GM19438 (cell line): ENCODE measurements at regions not wholly inside any gene's neighbourhood (a gene's known extent, or its start where the extent isn't known, plus 50 kb on each side); places are given as distances from the start of the nearest gene placed in this dataset.

Source experiments
- ATAC-seq: cut with Tn5 transposase; IDR thresholded peaks from one replicate; pipeline ENCODE4 v1.9.1; 2021; ENCODE audit warnings: low read depth; ENCODE audit not compliant: unreplicated experiment

- ATAC-seq: peak; percentile 67
Measured at GRCh38 chr4:137647375-137647774, 115.1 kb upstream of the PCDH18 start.

- ATAC-seq: no peak
Measured at GRCh38 chr4:137644201-137644600, 111.9 kb upstream of the PCDH18 start.

GRCh38 chr4:137641544-137641943, 109.2 kb upstream of the PCDH18 start:
- no peak for ATAC-seq

DNA sequence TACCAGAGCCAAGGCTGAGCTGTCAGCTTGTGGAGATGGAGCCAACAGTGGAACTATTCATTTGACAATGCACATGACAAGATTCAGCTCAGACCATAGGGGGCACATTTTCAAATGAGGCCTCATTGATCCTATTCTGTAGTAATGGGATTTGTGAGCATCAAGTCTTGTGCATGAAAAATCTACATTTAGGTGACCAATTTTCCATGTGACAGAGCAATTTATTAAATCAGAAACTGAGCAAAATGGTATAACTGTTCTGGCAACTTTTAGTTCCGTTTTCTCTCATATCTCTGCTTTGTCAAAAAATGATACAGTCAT, 108.5 kb upstream of the PCDH18 start:
- ATAC-seq: no peak

GRCh38 chr4:137640156-137640837, 108.0 kb upstream of the PCDH18 start:
- ATAC-seq: no peak

- no peak for ATAC-seq
Measured at GRCh38 chr4:137638934-137639333, 106.6 kb upstream of the PCDH18 start.

DNA sequence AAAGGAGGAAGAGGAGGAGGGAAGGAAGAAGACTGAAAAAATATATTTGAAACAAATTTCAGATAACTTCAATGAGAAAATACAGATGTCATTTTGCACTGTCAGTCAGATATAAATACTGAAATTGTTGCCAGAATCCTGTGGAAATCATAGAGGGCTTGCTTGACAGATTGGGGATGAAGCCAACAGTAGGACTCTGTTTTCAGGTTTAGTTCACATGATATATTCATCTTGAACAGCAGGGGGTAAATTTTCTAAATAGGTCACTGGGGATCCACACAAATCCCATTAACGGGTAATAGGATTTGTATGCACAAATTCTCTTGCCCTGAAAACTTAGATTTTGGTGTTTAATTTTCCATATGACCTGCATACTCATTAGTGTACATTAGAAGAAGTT, 103.3 kb upstream of the PCDH18 start:
- no peak for ATAC-seq

DNA sequence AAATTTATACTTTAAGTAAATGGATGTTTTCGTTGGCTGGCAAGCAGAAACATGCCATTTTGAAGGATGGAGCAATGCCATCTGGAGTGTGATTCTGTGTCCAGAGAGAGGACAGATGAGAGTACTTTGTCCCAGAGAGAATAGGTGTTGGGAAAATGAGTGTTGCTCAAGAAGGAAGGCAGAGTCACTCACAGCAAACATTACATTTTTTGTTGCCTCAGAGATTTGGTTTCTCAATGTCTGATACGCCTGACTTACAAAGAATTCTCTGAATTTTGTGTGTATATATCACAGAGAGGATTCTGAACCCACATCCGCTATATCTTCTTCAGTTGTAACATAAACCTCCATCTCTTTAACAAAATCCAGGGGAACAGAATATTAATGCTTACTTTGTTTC, 102.8 kb upstream of the PCDH18 start:
- no peak for ATAC-seq

DNA sequence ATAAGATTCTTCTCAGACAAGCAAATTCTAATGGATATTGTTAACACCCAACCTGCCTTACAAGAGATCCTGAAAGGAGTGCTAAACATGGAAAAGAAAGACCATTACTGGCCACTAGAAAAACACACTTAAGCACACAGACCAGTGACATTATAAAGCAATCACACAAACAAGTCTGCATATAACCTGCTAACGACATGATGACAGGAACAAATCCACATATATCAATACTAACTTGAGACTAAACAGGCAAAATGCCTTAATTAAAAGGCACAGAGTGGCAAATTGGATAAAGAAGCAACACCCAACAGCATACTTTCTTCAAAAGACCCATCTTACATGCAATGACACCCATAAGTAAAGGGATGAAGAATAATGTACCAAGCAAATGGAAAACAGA, 100.5 kb upstream of the PCDH18 start:
- ATAC-seq: no peak

GRCh38 chr4:137631605-137632004, 99.3 kb upstream of the PCDH18 start:
- no peak for ATAC-seq

GRCh38 chr4:137630252-137630651, 98.0 kb upstream of the PCDH18 start:
- no peak for ATAC-seq

DNA sequence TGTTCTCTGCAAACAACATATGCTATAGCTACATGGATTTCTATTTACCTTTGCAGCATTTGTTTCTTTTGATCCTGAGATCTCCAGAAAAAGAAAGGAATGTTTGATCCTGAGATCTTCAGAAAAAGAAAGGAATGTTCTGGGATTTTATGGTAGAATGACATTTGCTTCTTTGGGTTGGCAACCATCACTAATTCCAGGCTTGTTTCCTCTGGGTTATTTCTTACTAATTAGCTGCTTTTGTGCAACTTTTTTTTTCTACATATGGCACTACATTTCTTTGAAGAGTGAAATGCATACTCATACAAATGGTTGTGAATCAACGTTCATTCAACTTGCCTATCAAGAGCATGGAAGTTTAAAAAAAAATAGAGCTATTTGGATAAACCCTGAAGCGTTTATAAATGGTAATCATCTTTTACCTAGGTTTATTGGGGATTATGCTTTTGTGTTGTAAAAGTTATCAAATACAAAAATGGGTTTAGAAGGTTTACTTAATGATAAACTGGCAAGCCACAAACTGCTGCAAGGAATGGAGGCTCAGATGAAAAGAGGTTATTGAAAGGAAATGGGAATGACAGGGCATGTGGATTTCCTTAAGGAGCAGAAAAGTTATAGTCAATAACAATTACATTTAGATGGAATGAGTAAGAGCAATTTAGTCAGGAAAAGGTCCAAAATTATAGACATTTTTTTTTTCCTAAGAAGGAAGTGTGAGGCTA, 95.6 kb upstream of the PCDH18 start:
- no peak for ATAC-seq

- ATAC-seq: no peak
Measured at GRCh38 chr4:137626942-137627738, 94.8 kb upstream of the PCDH18 start.

DNA sequence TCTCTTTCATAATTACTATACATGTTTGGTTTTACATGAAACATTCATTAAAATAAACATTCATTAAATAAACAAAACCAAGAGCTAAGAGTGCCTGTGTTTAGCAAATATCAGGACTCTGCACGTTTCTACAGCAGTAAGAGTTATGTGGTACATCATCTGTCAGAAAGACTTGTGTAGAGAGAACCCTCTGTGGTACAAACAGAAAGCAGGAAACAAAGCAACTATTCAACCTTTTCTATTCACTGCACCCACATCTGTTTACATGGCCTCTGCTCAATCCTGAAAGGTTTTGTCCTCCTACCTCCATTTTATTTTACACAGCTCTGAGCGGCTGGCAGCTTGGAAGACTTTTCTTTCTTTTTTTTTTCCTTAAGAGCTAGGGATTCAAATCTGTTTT, 90.7 kb upstream of the PCDH18 start:
- ATAC-seq: no peak

- ATAC-seq: no peak
Measured at GRCh38 chr4:137621056-137621455, 88.8 kb upstream of the PCDH18 start.

DNA sequence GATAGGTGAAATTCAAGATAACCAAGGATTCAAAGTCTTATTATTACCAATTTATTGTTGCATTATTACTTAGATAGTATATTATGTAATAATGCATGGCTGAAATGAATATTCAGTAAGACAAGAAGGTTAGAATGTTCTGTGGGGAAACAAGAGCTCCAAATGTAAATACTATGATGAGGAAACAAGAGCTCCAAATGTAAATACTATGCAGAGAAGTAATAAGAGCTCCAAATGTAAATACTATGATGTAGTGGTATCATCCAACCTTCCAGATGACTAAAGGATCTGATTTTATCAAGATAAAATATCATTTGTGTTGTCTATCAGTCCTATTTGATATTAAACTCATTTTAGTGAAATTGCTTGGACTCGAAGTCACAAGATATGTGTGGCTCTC, 82.2 kb upstream of the PCDH18 start:
- ATAC-seq: no peak

- no peak for ATAC-seq
Measured at GRCh38 chr4:137611998-137612700, 79.9 kb upstream of the PCDH18 start.

DNA sequence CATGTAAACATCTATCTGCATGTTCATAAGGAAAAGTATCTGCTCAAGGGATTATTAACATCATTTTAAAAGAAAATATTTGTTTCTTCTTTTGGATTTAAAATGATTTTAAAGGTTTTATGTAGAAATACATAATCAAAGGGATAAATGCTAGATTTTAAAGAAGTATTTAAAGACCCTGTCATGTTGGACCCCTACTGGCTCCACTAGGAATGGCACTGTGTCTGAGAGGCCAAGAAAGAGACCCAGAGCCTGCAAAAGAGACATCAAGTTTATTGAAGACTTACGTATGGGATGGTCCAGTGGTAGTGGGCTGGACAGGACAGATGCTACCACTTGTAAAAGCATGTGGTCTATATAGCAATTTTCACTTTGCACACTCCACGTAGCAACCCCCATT, 78.7 kb upstream of the PCDH18 start:
- ATAC-seq: no peak

GRCh38 chr4:137609718-137610430, 77.6 kb upstream of the PCDH18 start:
- ATAC-seq: no peak

- ATAC-seq: no peak
Measured at GRCh38 chr4:137608085-137608484, 75.8 kb upstream of the PCDH18 start.
